ENCODE measurements at regions not wholly inside any gene's neighbourhood (a gene's known extent, or its start where the extent isn't known, plus 50 kb on each side); places are given as distances from the start of the nearest gene placed in this dataset.

DNA sequence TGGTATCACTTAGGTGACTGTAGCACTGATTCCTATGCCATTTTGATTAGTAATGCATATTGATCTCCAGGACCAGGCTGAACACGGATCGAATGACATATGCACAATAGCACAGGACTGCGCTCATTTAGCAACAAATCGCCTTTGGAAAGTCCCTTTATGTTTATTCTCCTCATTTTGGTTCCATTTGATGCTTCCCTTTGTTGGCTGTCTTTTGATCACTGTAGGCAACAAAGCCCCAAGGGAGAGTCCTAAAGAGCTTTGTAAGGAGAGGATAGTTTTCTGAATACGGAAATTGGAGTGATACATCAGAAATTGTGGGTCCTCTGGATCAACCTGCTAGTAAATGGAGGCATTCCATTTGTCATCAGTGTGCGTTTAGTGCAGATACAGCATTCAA lies 1111.4 kb downstream of the SORCS1 start:
- TF ChIP-seq SIN3A (IDR thresholded peaks at IDR 0.05; ENCODE audit: borderline replicate concordance, insufficient read depth, low read depth, low read length) (no peak), POLR2AphosphoS5 (IDR thresholded peaks at IDR 0.05; ENCODE audit: low read depth, low read length) (no peak)
- TF ChIP-seq, protein P1, sequence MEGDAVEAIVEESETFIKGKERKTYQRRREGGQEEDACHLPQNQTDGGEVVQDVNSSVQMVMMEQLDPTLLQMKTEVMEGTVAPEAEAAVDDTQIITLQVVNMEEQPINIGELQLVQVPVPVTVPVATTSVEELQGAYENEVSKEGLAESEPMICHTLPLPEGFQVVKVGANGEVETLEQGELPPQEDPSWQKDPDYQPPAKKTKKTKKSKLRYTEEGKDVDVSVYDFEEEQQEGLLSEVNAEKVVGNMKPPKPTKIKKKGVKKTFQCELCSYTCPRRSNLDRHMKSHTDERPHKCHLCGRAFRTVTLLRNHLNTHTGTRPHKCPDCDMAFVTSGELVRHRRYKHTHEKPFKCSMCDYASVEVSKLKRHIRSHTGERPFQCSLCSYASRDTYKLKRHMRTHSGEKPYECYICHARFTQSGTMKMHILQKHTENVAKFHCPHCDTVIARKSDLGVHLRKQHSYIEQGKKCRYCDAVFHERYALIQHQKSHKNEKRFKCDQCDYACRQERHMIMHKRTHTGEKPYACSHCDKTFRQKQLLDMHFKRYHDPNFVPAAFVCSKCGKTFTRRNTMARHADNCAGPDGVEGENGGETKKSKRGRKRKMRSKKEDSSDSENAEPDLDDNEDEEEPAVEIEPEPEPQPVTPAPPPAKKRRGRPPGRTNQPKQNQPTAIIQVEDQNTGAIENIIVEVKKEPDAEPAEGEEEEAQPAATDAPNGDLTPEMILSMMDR (IDR thresholded peaks at IDR 0.05), result no peak
- TF ChIP-seq, protein P2, sequence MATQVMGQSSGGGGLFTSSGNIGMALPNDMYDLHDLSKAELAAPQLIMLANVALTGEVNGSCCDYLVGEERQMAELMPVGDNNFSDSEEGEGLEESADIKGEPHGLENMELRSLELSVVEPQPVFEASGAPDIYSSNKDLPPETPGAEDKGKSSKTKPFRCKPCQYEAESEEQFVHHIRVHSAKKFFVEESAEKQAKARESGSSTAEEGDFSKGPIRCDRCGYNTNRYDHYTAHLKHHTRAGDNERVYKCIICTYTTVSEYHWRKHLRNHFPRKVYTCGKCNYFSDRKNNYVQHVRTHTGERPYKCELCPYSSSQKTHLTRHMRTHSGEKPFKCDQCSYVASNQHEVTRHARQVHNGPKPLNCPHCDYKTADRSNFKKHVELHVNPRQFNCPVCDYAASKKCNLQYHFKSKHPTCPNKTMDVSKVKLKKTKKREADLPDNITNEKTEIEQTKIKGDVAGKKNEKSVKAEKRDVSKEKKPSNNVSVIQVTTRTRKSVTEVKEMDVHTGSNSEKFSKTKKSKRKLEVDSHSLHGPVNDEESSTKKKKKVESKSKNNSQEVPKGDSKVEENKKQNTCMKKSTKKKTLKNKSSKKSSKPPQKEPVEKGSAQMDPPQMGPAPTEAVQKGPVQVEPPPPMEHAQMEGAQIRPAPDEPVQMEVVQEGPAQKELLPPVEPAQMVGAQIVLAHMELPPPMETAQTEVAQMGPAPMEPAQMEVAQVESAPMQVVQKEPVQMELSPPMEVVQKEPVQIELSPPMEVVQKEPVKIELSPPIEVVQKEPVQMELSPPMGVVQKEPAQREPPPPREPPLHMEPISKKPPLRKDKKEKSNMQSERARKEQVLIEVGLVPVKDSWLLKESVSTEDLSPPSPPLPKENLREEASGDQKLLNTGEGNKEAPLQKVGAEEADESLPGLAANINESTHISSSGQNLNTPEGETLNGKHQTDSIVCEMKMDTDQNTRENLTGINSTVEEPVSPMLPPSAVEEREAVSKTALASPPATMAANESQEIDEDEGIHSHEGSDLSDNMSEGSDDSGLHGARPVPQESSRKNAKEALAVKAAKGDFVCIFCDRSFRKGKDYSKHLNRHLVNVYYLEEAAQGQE (IDR thresholded peaks at IDR 0.05; ENCODE audit: insufficient read depth in 1 of 2, low read depth in 2 of 2, low read length in 1 of 2), result no peak

Measured in Panc1 (cell line).